ENCODE measurements at regions not wholly inside any gene's neighbourhood (a gene's known extent, or its start where the extent isn't known, plus 50 kb on each side); places are given as distances from the start of the nearest gene placed in this dataset.

GRCh38 chr5:87605663-87606062 lies 192.9 kb upstream of the CCNH start:
- H3K4me1 ChIP-seq (ENCODE audit: control insufficient read depth, insufficient read depth, low read length): no peaks in the 10 kb centered on the region
- H3K27me3 ChIP-seq (ENCODE audit: control insufficient read depth, insufficient read depth, low read length): no peaks in the 10 kb centered on the region
- intact Hi-C loops (cut with micrococcal nuclease; ENCODE audit: unreplicated experiment) (no loop called here), in situ Hi-C loops (cut with HindIII; ENCODE audit: low pct_unique_long_range_greater_than_20kb, low sequenced_read_pairs) (no loop called here)
- DNase-seq (ENCODE audit: low read depth, low spot score) (no peak), ATAC-seq (no peak)
- H3K4me3 ChIP-seq (ENCODE audit: low read depth in 2 of 2, low read length in 2 of 2): no peak overlapping the region
- no peaks in the 10 kb centered on the region for H3K9me3 ChIP-seq (ENCODE audit: control insufficient read depth, insufficient read depth, low read depth, low read length)
- CTCF ChIA-PET: no interaction called here
- no TSS peak for BruUV-seq (replicated peaks)
- no peak overlapping the region for H3K27ac ChIP-seq (ENCODE audit: low read length)
- TF ChIP-seq SIN3A (IDR thresholded peaks at IDR 0.05; ENCODE audit: borderline replicate concordance, insufficient read depth, low read depth, low read length) (no peak), CTCF (IDR thresholded peaks at IDR 0.05) (no peak), POLR2AphosphoS5 (IDR thresholded peaks at IDR 0.05; ENCODE audit: low read depth, low read length) (no peak), TCF7L2 (IDR thresholded peaks at IDR 0.05; ENCODE audit: low read depth, low read length) (no peak), REST (IDR thresholded peaks at IDR 0.05; ENCODE audit: insufficient read depth in 1 of 2, low read depth in 2 of 2, low read length in 1 of 2) (no peak)
- POLR2A ChIA-PET: no interaction called here
- no peaks in the 10 kb centered on the region for H3K36me3 ChIP-seq (ENCODE audit: control insufficient read depth, insufficient read depth, low read length)

GRCh38 chr5:87599778-87600177 lies 187.0 kb upstream of the CCNH start:
- BruUV-seq (replicated peaks): no TSS peak
- intact Hi-C loops (cut with micrococcal nuclease; ENCODE audit: unreplicated experiment): no loop called here
- H3K27me3 ChIP-seq (ENCODE audit: control insufficient read depth, insufficient read depth, low read length): no peaks in the 10 kb centered on the region
- no peaks in the 10 kb centered on the region for H3K9me3 ChIP-seq (ENCODE audit: control insufficient read depth, insufficient read depth, low read depth, low read length)
- ChIA-PET POLR2A (no interaction called here), CTCF (no interaction called here)
- ATAC-seq: no peak
- H3K4me1 ChIP-seq (ENCODE audit: control insufficient read depth, insufficient read depth, low read length): no peaks in the 10 kb centered on the region
- no peaks in the 10 kb centered on the region for H3K36me3 ChIP-seq (ENCODE audit: control insufficient read depth, insufficient read depth, low read length)
- in situ Hi-C loops (cut with HindIII; ENCODE audit: low pct_unique_long_range_greater_than_20kb, low sequenced_read_pairs): no loop called here
- TF ChIP-seq TCF7L2 (IDR thresholded peaks at IDR 0.05; ENCODE audit: low read depth, low read length) (no peak), CTCF (IDR thresholded peaks at IDR 0.05) (no peak), SIN3A (IDR thresholded peaks at IDR 0.05; ENCODE audit: borderline replicate concordance, insufficient read depth, low read depth, low read length) (no peak), REST (IDR thresholded peaks at IDR 0.05; ENCODE audit: insufficient read depth in 1 of 2, low read depth in 2 of 2, low read length in 1 of 2) (no peak), POLR2AphosphoS5 (IDR thresholded peaks at IDR 0.05; ENCODE audit: low read depth, low read length) (no peak)
- H3K4me3 ChIP-seq (ENCODE audit: low read depth in 2 of 2, low read length in 2 of 2): no peak overlapping the region
- no peak overlapping the region for H3K27ac ChIP-seq (ENCODE audit: low read length)
- no peak for DNase-seq (ENCODE audit: low read depth, low spot score)

Measured in Panc1 (cell line).